Panc1 (cell line): ENCODE measurements at regions not wholly inside any gene's neighbourhood (a gene's known extent, or its start where the extent isn't known, plus 50 kb on each side); places are given as distances from the start of the nearest gene placed in this dataset.

ENCODE experiments used
- ATAC-seq: fragments of 200-7000 bp; cut with Tn5 transposase; 2 replicates; pipeline ENCODE4 v1.9.1; 2020; ENCODE audit warnings: mild to moderate bottlenecking, moderate library complexity
- BruUV-seq: library from RNA; stranded (reverse); fragments of 400-500 nt; replicated peaks from 2 replicates; lab custom pipeline; 2021; lab: Mats Ljungman, UMichigan
- CTCF ChIA-PET: fragments of 300-600 bp; sonication (Branson Sonifier 250); formaldehyde crosslinking; loops from one replicate; lab custom pipeline; 2022; ENCODE audit warnings: antibody characterized with exemption; lab: Charles Lee
- POLR2A ChIA-PET: fragments of 300-600 bp; sonication (Branson Sonifier 250); formaldehyde crosslinking; loops from one replicate; lab custom pipeline; 2022; ENCODE audit warnings: antibody characterized with exemption; lab: Charles Lee
- DNase-seq: peaks from one replicate; pipeline ENCODE4 v3.0.0-alpha.2; 2010; ENCODE audit warnings: low read depth, low spot score
- H3K27ac ChIP-seq: 2 replicates; pipeline ENCODE4 v1.5.1; 2011; ENCODE audit warnings: mild to moderate bottlenecking, low read length, inconsistent platforms
- H3K27me3 ChIP-seq: fragments of 200-500 bp; sonication (Bioruptor generic); 2 replicates; pipeline ENCODE4 v1.6.0; 2014; ENCODE audit warnings: low read length, inconsistent platforms; ENCODE audit not compliant: control insufficient read depth, insufficient read depth
- H3K36me3 ChIP-seq: fragments of 200-500 bp; sonication (Bioruptor generic); 2 replicates; pipeline ENCODE4 v1.5.1; 2014; ENCODE audit warnings: inconsistent platforms, mild to moderate bottlenecking, low read length, moderate library complexity; ENCODE audit not compliant: control insufficient read depth, insufficient read depth
- H3K4me1 ChIP-seq: 2 replicates; pipeline ENCODE4 v1.5.1; 2011; ENCODE audit warnings: inconsistent platforms, mild to moderate bottlenecking, low read length, moderate library complexity; ENCODE audit not compliant: control insufficient read depth, insufficient read depth
- H3K4me3 ChIP-seq, 2 experiments: 2 replicates each; pipeline ENCODE4 v1.5.1; 2011 to 2012; ENCODE audit warnings: low read depth in 2 of 2, low read length in 2 of 2, mild to moderate bottlenecking in 2 of 2, inconsistent platforms in 1 of 2, moderate library complexity in 1 of 2
- H3K9me3 ChIP-seq: fragments of 200-500 bp; sonication (Bioruptor generic); 2 replicates; pipeline ENCODE4 v1.5.1; 2014; ENCODE audit warnings: low read depth, mild to moderate bottlenecking, inconsistent platforms, low read length, moderate library complexity; ENCODE audit not compliant: control insufficient read depth, insufficient read depth
- CTCF ChIP-seq: fragments of 450-650 bp; IDR thresholded peaks from 2 replicates; pipeline ENCODE4 v1.5.1; 2017; ENCODE audit warnings: mild to moderate bottlenecking
- POLR2AphosphoS5 ChIP-seq: IDR thresholded peaks from 2 replicates; pipeline ENCODE4 v1.6.1; 2012; ENCODE audit warnings: mild to moderate bottlenecking, low read depth, low read length, moderate library complexity
- REST ChIP-seq, 2 experiments: IDR thresholded peaks; 2 replicates each; pipeline ENCODE4 v1.6.1; 2011 to 2012; ENCODE audit warnings: low read depth in 2 of 2, control low read depth in 1 of 2, low read length in 1 of 2, mild to moderate bottlenecking in 1 of 2, moderate library complexity in 1 of 2; ENCODE audit not compliant: insufficient read depth in 1 of 2
- SIN3A ChIP-seq: IDR thresholded peaks from 2 replicates; pipeline ENCODE4 v1.6.1; 2012; ENCODE audit warnings: low read depth, mild to moderate bottlenecking, low read length, moderate library complexity, borderline replicate concordance; ENCODE audit not compliant: insufficient read depth
- TCF7L2 ChIP-seq: IDR thresholded peaks from 2 replicates; pipeline ENCODE4 v1.6.1; 2011; ENCODE audit warnings: mild to moderate bottlenecking, low read depth, low read length, inconsistent platforms
- in situ Hi-C: cut with HindIII; loops from 2 replicates; pipeline ENCODE4 v1.10.0; 2016; ENCODE audit warnings: low sequenced_read_pairs, low pct_unique_long_range_greater_than_20kb
- intact Hi-C: fragments of 100-400 bp; cut with micrococcal nuclease; formaldehyde crosslinking; loops from one replicate; pipeline ENCODE4 v1.10.0; 2022; ENCODE audit not compliant: unreplicated experiment

GRCh38 chr20:39452583-39453340 lies 490.6 kb downstream of the DHX35 start:
- CTCF ChIA-PET, result no interaction called here
- H3K4me3 ChIP-seq, result no peak overlapping the region
- intact Hi-C loops (no loop called here), in situ Hi-C loops (no loop called here)
- POLR2A ChIA-PET, result no interaction called here
- no peak overlapping the region for H3K27ac ChIP-seq
- H3K9me3 ChIP-seq, result no peaks in the 10 kb centered on the region
- no peaks in the 10 kb centered on the region for H3K27me3 ChIP-seq
- H3K4me1 ChIP-seq, result no peaks in the 10 kb centered on the region
- TF ChIP-seq TCF7L2 (no peak), POLR2AphosphoS5 (no peak), CTCF (no peak), REST (IDR thresholded peaks at IDR 0.05; ENCODE audit: insufficient read depth in 1 of 2, low read depth in 2 of 2, low read length in 1 of 2) (no peak), SIN3A (no peak)
- ATAC-seq (no peak), DNase-seq (no peak)
- no peaks in the 10 kb centered on the region for H3K36me3 ChIP-seq
- BruUV-seq, result no TSS peak

- CTCF ChIA-PET, result no interaction called here
- no peaks in the 10 kb centered on the region for H3K27me3 ChIP-seq
Measured at GRCh38 chr20:39451386-39451785, 489.2 kb downstream of the DHX35 start.

More at GRCh38 chr20:39451386-39451785, 489.2 kb downstream of the DHX35 start:
- intact Hi-C loops (no loop called here), in situ Hi-C loops (no loop called here)
- H3K9me3 ChIP-seq, result no peaks in the 10 kb centered on the region
- POLR2A ChIA-PET, result no interaction called here
- H3K36me3 ChIP-seq, result no peaks in the 10 kb centered on the region
- TF ChIP-seq POLR2AphosphoS5, result no peak
- TF ChIP-seq SIN3A, result no peak
- TF ChIP-seq CTCF, result no peak
- no peak for TF ChIP-seq TCF7L2
- TF ChIP-seq REST (IDR thresholded peaks at IDR 0.05; ENCODE audit: insufficient read depth in 1 of 2, low read depth in 2 of 2, low read length in 1 of 2), result no peak
- ATAC-seq, result no peak
- no TSS peak for BruUV-seq
- H3K4me1 ChIP-seq, result no peaks in the 10 kb centered on the region
- no peak for DNase-seq
- H3K4me3 ChIP-seq, result no peak overlapping the region
- H3K27ac ChIP-seq, result no peak overlapping the region
